NCI-H187 (cell line): ENCODE measurements at regions not wholly inside any gene's neighbourhood (a gene's known extent, or its start where the extent isn't known, plus 50 kb on each side); places are given as distances from the start of the nearest gene placed in this dataset.

ENCODE experiments used
- DNase-seq, 2 experiments: peaks; one replicate each; lab custom pipeline; 2025; lab: John Stamatoyannopoulos, UW

- DNase-seq, result no peak
These were observed 60.5 kb upstream of the MEDAG start for GRCh38 chr13:30845297-30846214.

GRCh38 chr13:30846311-30846710, 59.8 kb upstream of the MEDAG start:
- no peak for DNase-seq

GRCh38 chr13:30846866-30847265, 59.2 kb upstream of the MEDAG start:
- DNase-seq, result no peak

GRCh38 chr13:30847650-30848307, 58.3 kb upstream of the MEDAG start:
- no peak for DNase-seq

GRCh38 chr13:30848332-30849027, 57.6 kb upstream of the MEDAG start:
- no peak for DNase-seq

GRCh38 chr13:30849611-30850010, 56.5 kb upstream of the MEDAG start:
- no peak for DNase-seq

- no peak for DNase-seq
These were observed 55.7 kb upstream of the MEDAG start for GRCh38 chr13:30850204-30850866.

GRCh38 chr13:30850867-30851211, 55.2 kb upstream of the MEDAG start:
- DNase-seq, result no peak

GRCh38 chr13:30851697-30852096, 54.4 kb upstream of the MEDAG start:
- no peak for DNase-seq

GRCh38 chr13:30855569-30855968, 50.5 kb upstream of the MEDAG start:
- no peak for DNase-seq

- DNase-seq, result no peak
These were observed 49.9 kb upstream of the MEDAG start for GRCh38 chr13:30856005-30856790.
